ENCODE measurements at regions not wholly inside any gene's neighbourhood (a gene's known extent, or its start where the extent isn't known, plus 50 kb on each side); places are given as distances from the start of the nearest gene placed in this dataset.

- DNase-seq (no peak), ATAC-seq (ENCODE audit: low read depth) (no peak)
- in situ Hi-C loops (cut with MboI; ENCODE audit: low sequenced_read_pairs), result no loop called here
- Histone ChIP-seq H3K9ac (ENCODE audit: low read depth, low read length) (no peak overlapping the region), H2AK9ac (replicated peaks; ENCODE audit: low read depth, low read length, poor library complexity) (no peak overlapping the region), H2BK15ac (ENCODE audit: low read depth, low read length) (no peak overlapping the region), H2AK5ac (ENCODE audit: low read depth, low read length) (no peak overlapping the region), H4K91ac (ENCODE audit: insufficient read depth, low read depth, low read length) (no peak overlapping the region), H3K4ac (ENCODE audit: low read depth, low read length) (no peak overlapping the region), H3K23ac (ENCODE audit: low read depth, low read length) (no peak overlapping the region), H3K9me3 (ENCODE audit: control insufficient read depth, insufficient read depth, low read length) (peaks cover 4% of the 10 kb centered on the region; the same call in 1 of the 2 replicates), H2BK5ac (ENCODE audit: low read depth, low read length, poor library complexity, severe bottlenecking) (no peak overlapping the region), H3K4me1 (ENCODE audit: control insufficient read depth, insufficient read depth, low read length) (no peaks in the 10 kb centered on the region), H4K5ac (ENCODE audit: low read depth, low read length) (no peak overlapping the region), H2BK20ac (ENCODE audit: low read depth, low read length) (no peak overlapping the region), H3K9me1 (ENCODE audit: insufficient read depth, low read length) (no peaks in the 10 kb centered on the region), H3K4me3 (ENCODE audit: insufficient read depth, low read depth, low read length) (no peak overlapping the region), H3K56ac (ENCODE audit: extremely low read depth, insufficient read depth, low read length) (no peak overlapping the region), H3K18ac (ENCODE audit: low read depth, low read length) (no peak overlapping the region), H3K27me3 (ENCODE audit: control insufficient read depth, insufficient read depth, low read length) (no peaks in the 10 kb centered on the region), H3K27ac (ENCODE audit: insufficient read depth, low read length) (no peak overlapping the region), H3K36me3 (ENCODE audit: control insufficient read depth, insufficient read depth, low read length) (no peaks in the 10 kb centered on the region), H2AFZ (replicated peaks; ENCODE audit: low read length, poor library complexity) (no peak overlapping the region), H3K79me1 (ENCODE audit: low read depth in 1 of 2, low read length in 2 of 2) (no peaks in the 10 kb centered on the region), H3K4me2 (ENCODE audit: low read depth, low read length) (no peak overlapping the region), H4K20me1 (ENCODE audit: insufficient read depth, low read length) (no peaks in the 10 kb centered on the region), H2BK120ac (ENCODE audit: low read depth, low read length) (no peak overlapping the region), H4K8ac (ENCODE audit: low read depth in 2 of 2, low read length in 2 of 2) (no peak overlapping the region), H3K14ac (replicated peaks; ENCODE audit: low read depth, low read length) (no peak overlapping the region)
- dilution Hi-C loops (cut with HindIII; ENCODE audit: low sequenced_read_pairs, unreplicated experiment), result no loop called here
- ChIA-PET POLR2A (ENCODE audit: unreplicated experiment) (no interaction called here), CTCF (no interaction called here)
- no TSS peak for BruUV-seq (replicated peaks)
- WGBS, 2 experiments (ENCODE audit: extremely low coverage in 2 of 2, insufficient read length in 1 of 2), result no CpG with 5 or more reads among the region's 7 CpGs
- intact Hi-C loops (cut with micrococcal nuclease), result no loop called here
- TF ChIP-seq RFX5 (IDR thresholded peaks at IDR 0.05; ENCODE audit: low read depth, low read length) (no peak), RAD21 (IDR thresholded peaks at IDR 0.05; ENCODE audit: low read length) (no peak), FOS (IDR thresholded peaks at IDR 0.05; ENCODE audit: low read depth, low read length) (no peak), POLR2A (IDR thresholded peaks at IDR 0.05; ENCODE audit: low read depth, low read length) (no peak), CTCF (conservative IDR thresholded peaks at IDR 0.05; ENCODE audit: low read depth, low read length) (no peak), CHD1 (IDR thresholded peaks at IDR 0.05; ENCODE audit: low read depth, low read length) (no peak), MAFK (IDR thresholded peaks at IDR 0.05; ENCODE audit: low read depth, low read length) (no peak), NFE2L2 (IDR thresholded peaks at IDR 0.05; ENCODE audit: low read depth, low read length) (no peak), SMC3 (IDR thresholded peaks at IDR 0.05; ENCODE audit: low read depth, low read length) (no peak), CEBPB (IDR thresholded peaks at IDR 0.05; ENCODE audit: low read depth, low read length) (no peak), MXI1 (IDR thresholded peaks at IDR 0.05; ENCODE audit: borderline replicate concordance, low read depth, low read length) (no peak), RCOR1 (IDR thresholded peaks at IDR 0.05; ENCODE audit: insufficient replicate concordance, low read length) (no peak), ELK1 (IDR thresholded peaks at IDR 0.05; ENCODE audit: borderline replicate concordance, low read depth, low read length) (no peak), MAZ (IDR thresholded peaks at IDR 0.05; ENCODE audit: borderline replicate concordance, low read depth, low read length) (no peak)
- TF ChIP-seq, protein P1, sequence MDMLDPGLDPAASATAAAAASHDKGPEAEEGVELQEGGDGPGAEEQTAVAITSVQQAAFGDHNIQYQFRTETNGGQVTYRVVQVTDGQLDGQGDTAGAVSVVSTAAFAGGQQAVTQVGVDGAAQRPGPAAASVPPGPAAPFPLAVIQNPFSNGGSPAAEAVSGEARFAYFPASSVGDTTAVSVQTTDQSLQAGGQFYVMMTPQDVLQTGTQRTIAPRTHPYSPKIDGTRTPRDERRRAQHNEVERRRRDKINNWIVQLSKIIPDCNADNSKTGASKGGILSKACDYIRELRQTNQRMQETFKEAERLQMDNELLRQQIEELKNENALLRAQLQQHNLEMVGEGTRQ (IDR thresholded peaks at IDR 0.05; ENCODE audit: low read depth, low read length), result no peak
Observed at GRCh38 chr7:68729371-68729770, 868.9 kb upstream of the AUTS2 start.

All from IMR-90 (cell line).